Neural progenitor cell (in vitro differentiated cells): ENCODE measurements at regions not wholly inside any gene's neighbourhood (a gene's known extent, or its start where the extent isn't known, plus 50 kb on each side); places are given as distances from the start of the nearest gene placed in this dataset.

ENCODE experiments used
- DNase-seq: peaks from one replicate; pipeline ENCODE4 v3.0.0-alpha.2; 2016; ENCODE audit warnings: low spot score
- H2AFZ ChIP-seq: fragments of 200-600 bp; sonication (generic); replicated peaks from 2 replicates; pipeline ENCODE4 v1.6.1; 2016; ENCODE audit warnings: antibody characterized with exemption
- H3F3A ChIP-seq: fragments of 200-600 bp; sonication (generic); 2 replicates; pipeline ENCODE4 v1.6.1; 2016; ENCODE audit warnings: antibody characterized with exemption, low read depth
- H3K27ac ChIP-seq: fragments of 200-600 bp; sonication (generic); 2 replicates; pipeline ENCODE4 v1.5.1; 2016; ENCODE audit warnings: mild to moderate bottlenecking
- H3K27me3 ChIP-seq: fragments of 200-600 bp; sonication (generic); 2 replicates; pipeline ENCODE4 v1.6.1; 2016; ENCODE audit warnings: mild to moderate bottlenecking, moderate library complexity
- H3K36me3 ChIP-seq: fragments of 200-600 bp; sonication (generic); 2 replicates; pipeline ENCODE4 v1.5.1; 2016
- H3K4me1 ChIP-seq: fragments of 200-600 bp; sonication (generic); 2 replicates; pipeline ENCODE4 v1.6.1; 2016; ENCODE audit warnings: mixed run types
- H3K4me2 ChIP-seq: fragments of 200-600 bp; sonication (generic); 2 replicates; pipeline ENCODE4 v1.6.1; 2016
- H3K4me3 ChIP-seq: fragments of 200-600 bp; sonication (generic); 2 replicates; pipeline ENCODE4 v1.5.1; 2016
- H3K79me2 ChIP-seq: fragments of 200-600 bp; sonication (generic); 2 replicates; pipeline ENCODE4 v1.6.1; 2016; ENCODE audit warnings: low read depth
- H3K9ac ChIP-seq: fragments of 200-600 bp; sonication (generic); 2 replicates; pipeline ENCODE4 v1.6.1; 2016
- H3K9me3 ChIP-seq: fragments of 200-600 bp; sonication (generic); 2 replicates; pipeline ENCODE4 v1.5.1; 2016; ENCODE audit warnings: low read depth
- H4K20me1 ChIP-seq: fragments of 200-600 bp; sonication (generic); 2 replicates; pipeline ENCODE4 v1.6.1; 2016; ENCODE audit warnings: low read depth
- H3K27ac Mint-ChIP-seq: 3 replicates; pipeline ENCODE4 v1.8.0; 2021; ENCODE audit warnings: mixed read lengths
- H3K27me3 Mint-ChIP-seq: 2 replicates; pipeline ENCODE4 v1.8.0; 2022; ENCODE audit warnings: low read depth, mild to moderate bottlenecking, inconsistent platforms, moderate library complexity, mixed read lengths; ENCODE audit not compliant: insufficient read depth
- H3K36me3 Mint-ChIP-seq: 3 replicates; pipeline ENCODE4 v1.8.0; 2021; ENCODE audit warnings: mixed read lengths
- H3K4me1 Mint-ChIP-seq: 3 replicates; pipeline ENCODE4 v1.8.0; 2021; ENCODE audit warnings: mixed read lengths
- H3K4me3 Mint-ChIP-seq: 3 replicates; pipeline ENCODE4 v1.8.0; 2021; ENCODE audit warnings: mild to moderate bottlenecking, moderate library complexity, mixed read lengths
- H3K9me3 Mint-ChIP-seq: 3 replicates; pipeline ENCODE4 v1.8.0; 2020; ENCODE audit warnings: mixed read lengths
- EZH2 ChIP-seq: fragments of 200-600 bp; sonication (generic); IDR thresholded peaks from 2 replicates; pipeline ENCODE4 v1.6.1; 2017; ENCODE audit warnings: antibody characterized with exemption, mild to moderate bottlenecking, moderate library complexity
- EZH2phosphoT487 ChIP-seq: fragments of 200-600 bp; sonication (generic); IDR thresholded peaks from 2 replicates; pipeline ENCODE4 v1.6.1; 2017; ENCODE audit warnings: antibody characterized with exemption
- TF ChIP-seq, protein P1 (sequence below): fragments of 200-600 bp; sonication (generic); IDR thresholded peaks from 2 replicates; pipeline ENCODE4 v1.5.1; 2017; ENCODE audit warnings: antibody characterized with exemption, mild to moderate bottlenecking

DNA sequence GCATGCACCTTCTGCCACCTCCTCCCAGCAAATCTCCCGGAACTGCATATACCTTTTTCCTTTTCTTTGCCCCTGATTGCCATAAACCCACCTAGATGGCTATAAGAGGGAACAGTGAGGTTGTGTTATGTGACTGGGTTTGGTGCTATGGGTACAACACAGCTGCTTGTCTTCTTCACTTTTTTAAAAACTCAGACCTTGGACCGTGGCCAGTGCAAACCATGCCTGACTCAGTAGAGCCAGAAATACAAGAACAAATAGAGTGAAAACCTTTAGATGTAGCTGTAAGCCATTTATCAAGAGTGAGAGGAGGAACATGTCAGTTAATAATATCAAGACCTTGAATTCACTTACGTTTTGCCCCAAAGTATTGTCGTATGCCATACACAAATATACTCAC lies 267.4 kb upstream of the CHAC2 start:
- Histone ChIP-seq H3F3A (no peaks in the 10 kb centered on the region), H3K4me3 (no peak overlapping the region), H3K36me3 (no peaks in the 10 kb centered on the region), H3K9ac (no peak overlapping the region), H3K4me1 (no peaks in the 10 kb centered on the region), H3K4me2 (no peak overlapping the region), H4K20me1 (no peaks in the 10 kb centered on the region), H3K79me2 (no peaks in the 10 kb centered on the region), H3K9me3 (no peaks in the 10 kb centered on the region), H3K27ac (no peak overlapping the region), H3K27me3 (no peaks in the 10 kb centered on the region), H2AFZ (no peak overlapping the region)
- no peaks in the 10 kb centered on the region for H3K4me1 Mint-ChIP-seq
- peaks cover 3% of the 10 kb centered on the region for H3K36me3 Mint-ChIP-seq
- TF ChIP-seq EZH2phosphoT487: no peak
- TF ChIP-seq, protein P1, sequence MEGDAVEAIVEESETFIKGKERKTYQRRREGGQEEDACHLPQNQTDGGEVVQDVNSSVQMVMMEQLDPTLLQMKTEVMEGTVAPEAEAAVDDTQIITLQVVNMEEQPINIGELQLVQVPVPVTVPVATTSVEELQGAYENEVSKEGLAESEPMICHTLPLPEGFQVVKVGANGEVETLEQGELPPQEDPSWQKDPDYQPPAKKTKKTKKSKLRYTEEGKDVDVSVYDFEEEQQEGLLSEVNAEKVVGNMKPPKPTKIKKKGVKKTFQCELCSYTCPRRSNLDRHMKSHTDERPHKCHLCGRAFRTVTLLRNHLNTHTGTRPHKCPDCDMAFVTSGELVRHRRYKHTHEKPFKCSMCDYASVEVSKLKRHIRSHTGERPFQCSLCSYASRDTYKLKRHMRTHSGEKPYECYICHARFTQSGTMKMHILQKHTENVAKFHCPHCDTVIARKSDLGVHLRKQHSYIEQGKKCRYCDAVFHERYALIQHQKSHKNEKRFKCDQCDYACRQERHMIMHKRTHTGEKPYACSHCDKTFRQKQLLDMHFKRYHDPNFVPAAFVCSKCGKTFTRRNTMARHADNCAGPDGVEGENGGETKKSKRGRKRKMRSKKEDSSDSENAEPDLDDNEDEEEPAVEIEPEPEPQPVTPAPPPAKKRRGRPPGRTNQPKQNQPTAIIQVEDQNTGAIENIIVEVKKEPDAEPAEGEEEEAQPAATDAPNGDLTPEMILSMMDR: no peak
- no peak for TF ChIP-seq EZH2
- no peaks in the 10 kb centered on the region for H3K9me3 Mint-ChIP-seq
- no peak for DNase-seq
- peaks cover 2% of the 10 kb centered on the region for H3K27me3 Mint-ChIP-seq
- H3K4me3 Mint-ChIP-seq: no peak overlapping the region
- H3K27ac Mint-ChIP-seq: no peak overlapping the region

DNA sequence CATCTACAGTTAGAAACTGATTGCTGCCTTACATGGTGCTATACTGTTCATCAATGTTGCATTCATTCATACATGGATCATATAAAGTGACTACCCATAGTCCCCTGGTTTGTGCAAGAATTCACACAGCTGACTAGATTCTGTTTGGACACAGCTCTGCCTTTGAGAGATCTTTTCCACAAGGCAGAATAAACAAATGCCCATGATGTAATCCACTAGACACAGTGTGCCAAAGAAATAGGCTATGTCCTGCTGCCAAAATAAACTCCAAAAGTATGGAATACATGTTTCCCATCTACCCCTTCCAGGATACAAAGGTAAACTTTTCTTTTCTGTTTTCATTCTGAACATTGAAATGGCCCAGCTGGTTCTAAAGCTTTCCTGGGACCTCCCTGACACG lies 269.4 kb upstream of the CHAC2 start:
- Histone ChIP-seq H3K79me2 (no peaks in the 10 kb centered on the region), H3K27me3 (no peaks in the 10 kb centered on the region), H3K27ac (no peak overlapping the region), H3K9me3 (no peaks in the 10 kb centered on the region), H4K20me1 (no peaks in the 10 kb centered on the region), H3K4me2 (no peak overlapping the region), H3K36me3 (no peaks in the 10 kb centered on the region), H3K9ac (no peak overlapping the region), H3K4me1 (no peaks in the 10 kb centered on the region), H2AFZ (no peak overlapping the region), H3F3A (no peaks in the 10 kb centered on the region), H3K4me3 (no peak overlapping the region)
- no peaks in the 10 kb centered on the region for H3K9me3 Mint-ChIP-seq
- TF ChIP-seq EZH2phosphoT487 (no peak), EZH2 (no peak)
- TF ChIP-seq, protein P1: no peak
- H3K4me3 Mint-ChIP-seq: no peak overlapping the region
- H3K27me3 Mint-ChIP-seq: no peaks in the 10 kb centered on the region
- DNase-seq: no peak
- H3K27ac Mint-ChIP-seq: no peak overlapping the region
- H3K4me1 Mint-ChIP-seq: no peaks in the 10 kb centered on the region
- peaks cover 3% of the 10 kb centered on the region for H3K36me3 Mint-ChIP-seq

DNA sequence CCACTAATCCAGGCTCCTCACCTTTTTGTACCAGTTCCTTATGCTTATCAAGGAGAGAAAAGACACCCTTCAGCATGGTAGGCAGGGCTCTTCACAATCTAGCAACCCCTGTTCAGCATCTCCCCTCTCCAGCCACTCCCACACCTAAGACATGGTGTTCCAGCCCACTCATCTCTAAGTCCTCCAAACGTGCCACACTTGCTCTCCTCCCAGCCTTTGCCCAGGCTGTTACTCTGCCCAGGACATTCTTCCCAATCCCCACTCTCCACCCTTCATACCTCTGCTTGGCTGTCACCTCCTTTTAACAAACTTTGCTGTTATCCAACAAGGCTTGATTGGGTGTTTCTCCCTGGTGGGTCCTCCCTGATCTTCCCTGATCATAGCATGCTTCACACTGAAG lies 270.6 kb upstream of the CHAC2 start:
- H4K20me1 ChIP-seq: no peaks in the 10 kb centered on the region
- no peak overlapping the region for H3K27ac ChIP-seq
- H3K9me3 ChIP-seq: no peaks in the 10 kb centered on the region
- H3K4me1 ChIP-seq: no peaks in the 10 kb centered on the region
- no peak overlapping the region for H2AFZ ChIP-seq
- no peak overlapping the region for H3K9ac ChIP-seq
- TF ChIP-seq, protein P1: no peak
- no peak for TF ChIP-seq EZH2phosphoT487
- no peak for TF ChIP-seq EZH2
- no peaks in the 10 kb centered on the region for H3K36me3 ChIP-seq
- Mint-ChIP-seq H3K4me3 (no peak overlapping the region), H3K36me3 (peaks cover 3% of the 10 kb centered on the region), H3K27me3 (no peaks in the 10 kb centered on the region), H3K27ac (no peak overlapping the region), H3K4me1 (no peaks in the 10 kb centered on the region), H3K9me3 (no peaks in the 10 kb centered on the region)
- H3K27me3 ChIP-seq: no peaks in the 10 kb centered on the region
- H3K4me3 ChIP-seq: no peak overlapping the region
- H3F3A ChIP-seq: no peaks in the 10 kb centered on the region
- no peaks in the 10 kb centered on the region for H3K79me2 ChIP-seq
- no peak overlapping the region for H3K4me2 ChIP-seq
- no peak for DNase-seq

DNA sequence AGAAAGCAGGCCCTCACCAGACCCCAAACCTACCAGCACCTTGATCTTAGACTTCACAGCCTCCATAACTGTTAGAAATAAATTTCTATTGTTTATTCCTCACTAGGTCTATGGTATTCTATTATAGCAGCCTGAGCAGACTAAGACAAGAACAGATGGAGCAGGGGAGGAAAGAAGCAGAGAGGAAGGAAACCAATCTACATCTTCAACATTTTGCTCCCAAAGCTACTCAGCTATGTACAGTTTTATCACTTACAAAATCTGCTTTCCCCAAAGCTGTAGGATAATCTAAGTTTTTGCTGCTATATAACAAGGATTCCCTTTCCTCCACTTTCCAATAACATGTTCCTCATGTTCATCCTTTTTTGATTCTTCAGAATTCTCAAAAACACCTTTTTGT lies 274.4 kb upstream of the CHAC2 start:
- Histone ChIP-seq H3K9ac (no peak overlapping the region), H3K27ac (no peak overlapping the region), H2AFZ (no peak overlapping the region), H3K4me2 (no peak overlapping the region), H3K4me1 (no peaks in the 10 kb centered on the region), H3K27me3 (no peaks in the 10 kb centered on the region), H3K36me3 (no peaks in the 10 kb centered on the region), H3K79me2 (no peaks in the 10 kb centered on the region), H4K20me1 (no peaks in the 10 kb centered on the region), H3F3A (no peaks in the 10 kb centered on the region), H3K4me3 (no peak overlapping the region), H3K9me3 (no peaks in the 10 kb centered on the region)
- H3K4me1 Mint-ChIP-seq: peaks cover 8% of the 10 kb centered on the region
- no peak for DNase-seq
- no peaks in the 10 kb centered on the region for H3K9me3 Mint-ChIP-seq
- no peak overlapping the region for H3K4me3 Mint-ChIP-seq
- no peaks in the 10 kb centered on the region for H3K27me3 Mint-ChIP-seq
- H3K36me3 Mint-ChIP-seq: no peaks in the 10 kb centered on the region
- TF ChIP-seq EZH2 (no peak), EZH2phosphoT487 (no peak)
- TF ChIP-seq, protein P1: no peak
- H3K27ac Mint-ChIP-seq: no peak overlapping the region
